HCT116 (cell line): ENCODE measurements at regions not wholly inside any gene's neighbourhood (a gene's known extent, or its start where the extent isn't known, plus 50 kb on each side); places are given as distances from the start of the nearest gene placed in this dataset.

Experiments used
- POLR2A ChIP-seq: IDR thresholded peaks from 2 replicates; pipeline ENCODE4 v1.7.0; 2011; ENCODE audit warnings: borderline replicate concordance; ENCODE audit not compliant: insufficient read depth, insufficient read length; ENCODE audit errors: extremely low read depth
- TF ChIP-seq, protein P1 (sequence below), 3 experiments: fragments of 200-600 bp in 1 of 3; sonication (generic) in 1 of 3; IDR thresholded peaks in 2 of 3; conservative IDR thresholded peaks in 1 of 3; 2 replicates each; pipeline ENCODE4 v1.5.1; 2012 to 2017; ENCODE audit warnings: low read depth in 2 of 3, low read length in 2 of 3, antibody characterized with exemption in 1 of 3, borderline replicate concordance in 1 of 3, control low read depth in 1 of 3, mild to moderate bottlenecking in 1 of 3, mixed read lengths in 1 of 3, mixed run types in 1 of 3, moderate library complexity in 1 of 3; ENCODE audit not compliant: insufficient read depth in 1 of 3

- TF ChIP-seq POLR2A: no peak
- TF ChIP-seq, protein P1, sequence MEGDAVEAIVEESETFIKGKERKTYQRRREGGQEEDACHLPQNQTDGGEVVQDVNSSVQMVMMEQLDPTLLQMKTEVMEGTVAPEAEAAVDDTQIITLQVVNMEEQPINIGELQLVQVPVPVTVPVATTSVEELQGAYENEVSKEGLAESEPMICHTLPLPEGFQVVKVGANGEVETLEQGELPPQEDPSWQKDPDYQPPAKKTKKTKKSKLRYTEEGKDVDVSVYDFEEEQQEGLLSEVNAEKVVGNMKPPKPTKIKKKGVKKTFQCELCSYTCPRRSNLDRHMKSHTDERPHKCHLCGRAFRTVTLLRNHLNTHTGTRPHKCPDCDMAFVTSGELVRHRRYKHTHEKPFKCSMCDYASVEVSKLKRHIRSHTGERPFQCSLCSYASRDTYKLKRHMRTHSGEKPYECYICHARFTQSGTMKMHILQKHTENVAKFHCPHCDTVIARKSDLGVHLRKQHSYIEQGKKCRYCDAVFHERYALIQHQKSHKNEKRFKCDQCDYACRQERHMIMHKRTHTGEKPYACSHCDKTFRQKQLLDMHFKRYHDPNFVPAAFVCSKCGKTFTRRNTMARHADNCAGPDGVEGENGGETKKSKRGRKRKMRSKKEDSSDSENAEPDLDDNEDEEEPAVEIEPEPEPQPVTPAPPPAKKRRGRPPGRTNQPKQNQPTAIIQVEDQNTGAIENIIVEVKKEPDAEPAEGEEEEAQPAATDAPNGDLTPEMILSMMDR (IDR thresholded peaks at IDR 0.05 in 2 of 3, conservative IDR thresholded peaks at IDR 0.05 in 1 of 3; ENCODE audit: borderline replicate concordance in 1 of 3, insufficient read depth in 1 of 3, low read depth in 2 of 3, low read length in 2 of 3): no peak
Observed at GRCh38 chr4:92236877-92237276, 66.9 kb upstream of the GRID2 start.
